Epithelial cell of esophagus (primary cell): ENCODE measurements at regions not wholly inside any gene's neighbourhood (a gene's known extent, or its start where the extent isn't known, plus 50 kb on each side); places are given as distances from the start of the nearest gene placed in this dataset.

Experiments
- DNase-seq: peaks from one replicate; pipeline ENCODE4 v3.0.0; 2010; ENCODE audit warnings: low read depth
- H3K4me3 ChIP-seq: 2 replicates; pipeline ENCODE4 v1.5.1; 2011; ENCODE audit warnings: mild to moderate bottlenecking, low read length, control low read depth
- CTCF ChIP-seq: IDR thresholded peaks from 2 replicates; pipeline ENCODE4 v1.5.1; 2011; ENCODE audit warnings: low read depth, mild to moderate bottlenecking, low read length, control low read depth, inconsistent platforms; ENCODE audit not compliant: insufficient read depth; ENCODE audit errors: missing control alignments

GRCh38 chr5:148733601-148734438 lies 79.5 kb upstream of the HTR4 start:
- peak; percentile 86 for DNase-seq
- peak; percentile 68 for TF ChIP-seq CTCF
- no peak overlapping the region for H3K4me3 ChIP-seq

- no peak for TF ChIP-seq CTCF
- no peak for DNase-seq
- no peak overlapping the region for H3K4me3 ChIP-seq
These were observed 80.2 kb upstream of the HTR4 start for GRCh38 chr5:148734518-148734917.

- peak; percentile 15 for DNase-seq
- no peak overlapping the region for H3K4me3 ChIP-seq
- no peak for TF ChIP-seq CTCF
These were observed 81.0 kb upstream of the HTR4 start for GRCh38 chr5:148735301-148735835.

- no peak overlapping the region for H3K4me3 ChIP-seq
- TF ChIP-seq CTCF, result no peak
- no peak for DNase-seq
These were observed 84.7 kb upstream of the HTR4 start for GRCh38 chr5:148739023-148739422.

GRCh38 chr5:148739524-148739923 lies 85.2 kb upstream of the HTR4 start:
- DNase-seq, result no peak
- no peak overlapping the region for H3K4me3 ChIP-seq
- no peak for TF ChIP-seq CTCF

- no peak overlapping the region for H3K4me3 ChIP-seq
- TF ChIP-seq CTCF, result no peak
These were observed 85.9 kb upstream of the HTR4 start for GRCh38 chr5:148740079-148740858.

More at GRCh38 chr5:148740079-148740858, 85.9 kb upstream of the HTR4 start:
- no peak for DNase-seq
